Left kidney (tissue), 1 donor: ENCODE measurements at regions not wholly inside any gene's neighbourhood (a gene's known extent, or its start where the extent isn't known, plus 50 kb on each side); places are given as distances from the start of the nearest gene placed in this dataset.
"Not testable (repeated sequence)": the region's sequence is repeated elsewhere in the genome, so short reads cannot be mapped to it uniquely, and the experiment has no call there.

Experiments
- DNase-seq: peaks from one replicate; pipeline ENCODE4 v3.0.0-alpha.2; 2013

- no peak for DNase-seq
Measured at GRCh38 chr7:13793926-13794325, 195.5 kb downstream of the ETV1 start.

- no peak for DNase-seq
Measured at GRCh38 chr7:13794581-13794980, 194.9 kb downstream of the ETV1 start.

- no peak for DNase-seq
Measured at GRCh38 chr7:13797545-13797944, 191.9 kb downstream of the ETV1 start.

GRCh38 chr7:13800694-13801448, 188.6 kb downstream of the ETV1 start:
- no peak for DNase-seq

GRCh38 chr7:13801669-13802068, 187.8 kb downstream of the ETV1 start:
- DNase-seq, result no peak

- no peak for DNase-seq
Measured at GRCh38 chr7:13802651-13803050, 186.8 kb downstream of the ETV1 start.

GRCh38 chr7:13803134-13803533, 186.3 kb downstream of the ETV1 start:
- no peak for DNase-seq

- not testable (repeated sequence) for DNase-seq
Measured at GRCh38 chr7:13806089-13806867, 183.2 kb downstream of the ETV1 start.

GRCh38 chr7:13817230-13817629, 172.2 kb downstream of the ETV1 start:
- DNase-seq, result not testable (repeated sequence)

- no peak for DNase-seq
Measured at GRCh38 chr7:13821152-13821787, 168.2 kb downstream of the ETV1 start.

- no peak for DNase-seq
Measured at GRCh38 chr7:13822678-13823077, 166.8 kb downstream of the ETV1 start.

- DNase-seq, result no peak
Measured at GRCh38 chr7:13826752-13827151, 162.7 kb downstream of the ETV1 start.

- DNase-seq, result no peak
Measured at GRCh38 chr7:13827716-13828115, 161.8 kb downstream of the ETV1 start.

- DNase-seq, result no peak
Measured at GRCh38 chr7:13829231-13829630, 160.2 kb downstream of the ETV1 start.

GRCh38 chr7:13829914-13830900, 159.3 kb downstream of the ETV1 start:
- DNase-seq, result no peak

- DNase-seq, result no peak
Measured at GRCh38 chr7:13832346-13832745, 157.1 kb downstream of the ETV1 start.

- no peak for DNase-seq
Measured at GRCh38 chr7:13834328-13834761, 155.1 kb downstream of the ETV1 start.

GRCh38 chr7:13835442-13835841, 154.0 kb downstream of the ETV1 start:
- DNase-seq, result no peak

GRCh38 chr7:13839063-13839462, 150.4 kb downstream of the ETV1 start:
- no peak for DNase-seq
